MM.1S (cell line): ENCODE measurements at regions not wholly inside any gene's neighbourhood (a gene's known extent, or its start where the extent isn't known, plus 50 kb on each side); places are given as distances from the start of the nearest gene placed in this dataset.

ENCODE experiments used
- CTCF ChIP-seq: fragments of 300-600 bp; sonication (generic); IDR thresholded peaks from 2 replicates; pipeline ENCODE4 v1.5.1; 2016; ENCODE audit warnings: antibody characterized with exemption, low read length, mixed read lengths
- EZH2 ChIP-seq: fragments of 300-600 bp; sonication (generic); optimal IDR thresholded peaks from 2 replicates; pipeline ENCODE3; 2017; ENCODE audit warnings: low read depth, mild to moderate bottlenecking, antibody characterized with exemption, low read length, mixed read lengths
- EZH2phosphoT487 ChIP-seq: fragments of 300-600 bp; sonication (generic); IDR thresholded peaks from 2 replicates; pipeline ENCODE4 v1.6.1; 2018; ENCODE audit warnings: antibody characterized with exemption, low read length

DNA sequence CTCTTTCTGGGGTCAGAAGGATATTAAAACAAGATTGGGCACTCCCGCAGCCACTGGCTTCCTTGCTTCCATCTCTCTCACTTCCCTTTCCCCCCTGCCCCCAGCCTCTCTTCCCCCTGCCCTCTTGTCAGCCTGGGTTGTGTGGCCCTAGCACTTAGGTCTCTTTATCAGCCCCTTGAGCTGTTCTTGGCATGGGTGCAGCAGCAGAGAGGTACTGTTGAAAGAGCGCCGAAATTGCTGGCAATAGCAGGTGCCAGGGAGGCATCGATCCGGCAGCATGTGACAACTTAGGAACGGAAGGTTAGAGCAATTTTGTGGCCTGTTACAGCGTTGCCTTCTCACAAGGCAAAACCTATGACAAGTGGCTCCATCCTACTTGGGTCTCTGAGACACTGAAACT, 333.1 kb upstream of the IGFBP7 start:
- no peak for TF ChIP-seq CTCF
- no peak for TF ChIP-seq EZH2
- TF ChIP-seq EZH2phosphoT487 = no peak
